GM06990 (cell line): ENCODE measurements at regions not wholly inside any gene's neighbourhood (a gene's known extent, or its start where the extent isn't known, plus 50 kb on each side); places are given as distances from the start of the nearest gene placed in this dataset.

Experiments used
- DNase-seq: peaks from one replicate; pipeline ENCODE4 v3.0.0-alpha.2; 2011; ENCODE audit not compliant: insufficient read length; ENCODE audit errors: extremely low read depth
- H3K27me3 ChIP-seq: replicated peaks from 2 replicates; pipeline ENCODE4 v1.6.0; 2011; ENCODE audit warnings: low read length; ENCODE audit not compliant: control insufficient read depth, insufficient read depth
- H3K36me3 ChIP-seq: 2 replicates; pipeline ENCODE4 v1.5.1; 2011; ENCODE audit warnings: low read length; ENCODE audit not compliant: control insufficient read depth, insufficient read depth
- H3K4me3 ChIP-seq: replicated peaks from 2 replicates; pipeline ENCODE4 v1.5.1; 2011; ENCODE audit warnings: low read depth, mild to moderate bottlenecking, control low read depth, low read length
- TF ChIP-seq, protein P1 (sequence below): IDR thresholded peaks from 2 replicates; pipeline ENCODE4 v1.5.1; 2011; ENCODE audit warnings: low read length, control low read depth, mild to moderate bottlenecking, inconsistent platforms; ENCODE audit not compliant: insufficient read depth, poor library complexity, severe bottlenecking

DNA sequence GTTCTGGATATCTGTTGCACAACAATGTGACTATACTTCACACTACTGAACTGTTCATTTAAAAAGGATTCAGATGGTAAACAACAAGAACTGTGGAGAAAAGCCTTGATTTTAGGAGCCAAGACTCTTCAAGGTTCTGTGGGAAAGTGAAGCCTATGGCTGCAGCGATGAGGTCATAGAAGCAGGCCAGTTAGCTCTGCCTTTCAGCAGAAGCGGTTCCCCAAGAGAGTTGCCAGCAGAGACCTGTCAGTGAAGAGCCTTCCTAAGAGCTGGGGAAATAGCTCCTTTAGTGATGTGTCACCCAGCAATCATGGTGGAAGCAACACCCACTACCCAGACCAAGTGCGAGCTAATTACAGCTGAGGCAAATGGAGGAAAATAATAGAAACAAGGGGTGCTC lies 346.5 kb upstream of the ETAA1 start:
- H3K4me3 ChIP-seq = no peak overlapping the region
- TF ChIP-seq, protein P1, sequence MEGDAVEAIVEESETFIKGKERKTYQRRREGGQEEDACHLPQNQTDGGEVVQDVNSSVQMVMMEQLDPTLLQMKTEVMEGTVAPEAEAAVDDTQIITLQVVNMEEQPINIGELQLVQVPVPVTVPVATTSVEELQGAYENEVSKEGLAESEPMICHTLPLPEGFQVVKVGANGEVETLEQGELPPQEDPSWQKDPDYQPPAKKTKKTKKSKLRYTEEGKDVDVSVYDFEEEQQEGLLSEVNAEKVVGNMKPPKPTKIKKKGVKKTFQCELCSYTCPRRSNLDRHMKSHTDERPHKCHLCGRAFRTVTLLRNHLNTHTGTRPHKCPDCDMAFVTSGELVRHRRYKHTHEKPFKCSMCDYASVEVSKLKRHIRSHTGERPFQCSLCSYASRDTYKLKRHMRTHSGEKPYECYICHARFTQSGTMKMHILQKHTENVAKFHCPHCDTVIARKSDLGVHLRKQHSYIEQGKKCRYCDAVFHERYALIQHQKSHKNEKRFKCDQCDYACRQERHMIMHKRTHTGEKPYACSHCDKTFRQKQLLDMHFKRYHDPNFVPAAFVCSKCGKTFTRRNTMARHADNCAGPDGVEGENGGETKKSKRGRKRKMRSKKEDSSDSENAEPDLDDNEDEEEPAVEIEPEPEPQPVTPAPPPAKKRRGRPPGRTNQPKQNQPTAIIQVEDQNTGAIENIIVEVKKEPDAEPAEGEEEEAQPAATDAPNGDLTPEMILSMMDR = no peak
- no peaks in the 10 kb centered on the region for H3K27me3 ChIP-seq
- DNase-seq = no peak
- no peaks in the 10 kb centered on the region for H3K36me3 ChIP-seq

DNA sequence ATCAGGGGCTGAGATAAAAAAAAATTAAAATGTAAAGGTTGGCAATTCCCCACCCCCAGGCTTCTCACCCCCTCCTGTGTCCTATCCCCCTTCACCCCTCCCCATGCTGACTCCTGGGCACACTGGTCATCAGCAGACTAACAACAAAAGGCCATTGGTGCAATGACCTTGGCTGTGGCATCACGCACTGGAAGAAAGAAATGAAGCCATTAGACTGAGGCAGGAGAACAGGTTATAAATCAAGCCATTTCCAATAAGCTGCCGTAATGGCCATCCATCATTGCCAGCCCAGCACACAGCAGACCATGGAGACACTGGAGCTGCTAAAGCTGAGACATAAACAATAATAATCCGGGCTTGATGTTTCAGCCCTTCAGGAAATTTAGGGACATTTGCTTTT lies 342.4 kb upstream of the ETAA1 start:
- no peaks in the 10 kb centered on the region for H3K27me3 ChIP-seq
- H3K36me3 ChIP-seq = no peaks in the 10 kb centered on the region
- DNase-seq = no peak
- H3K4me3 ChIP-seq = no peak overlapping the region
- TF ChIP-seq, protein P1 = no peak

DNA sequence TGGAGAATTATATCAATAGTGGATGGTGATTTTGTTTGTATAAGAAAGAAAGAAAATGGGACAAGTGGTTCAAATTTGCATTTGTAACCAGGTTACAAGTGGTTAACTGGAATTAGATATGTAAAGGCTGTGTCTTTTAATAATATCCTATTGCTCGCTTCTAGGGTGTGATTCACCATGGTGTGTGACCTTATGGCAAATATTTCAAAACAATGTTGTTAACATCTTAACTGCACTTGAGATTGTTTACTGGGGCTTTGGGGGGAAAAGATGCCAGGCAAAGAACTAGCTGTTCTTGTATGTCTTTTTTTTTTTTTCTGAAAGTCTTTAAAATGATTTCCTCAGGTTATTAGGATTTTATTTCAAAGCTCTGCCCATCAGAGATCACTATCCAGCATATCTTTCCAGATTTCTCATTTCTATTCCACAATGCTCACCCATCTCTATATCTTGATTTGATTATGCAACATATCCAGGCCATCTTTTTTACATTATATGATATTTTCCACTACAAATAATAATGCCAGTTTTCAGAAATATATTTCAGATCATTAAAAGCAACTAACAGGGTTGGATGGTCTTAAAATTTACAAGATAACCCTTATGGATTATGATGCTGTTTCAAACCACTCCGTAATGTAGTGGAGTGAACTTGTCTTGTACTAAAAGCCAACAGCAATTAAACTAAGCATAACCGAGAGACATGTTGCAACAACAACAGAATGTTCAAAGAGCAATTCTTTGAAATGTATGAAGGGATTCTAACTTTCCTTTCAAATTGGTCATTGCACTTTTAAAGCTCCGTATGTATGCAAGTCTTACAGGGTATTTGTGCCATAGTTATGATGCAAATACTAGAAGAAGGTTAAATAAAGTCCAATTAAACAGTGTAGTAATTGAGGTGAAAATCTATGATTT lies 341.5 kb upstream of the ETAA1 start:
- H3K36me3 ChIP-seq = no peaks in the 10 kb centered on the region
- no peak for DNase-seq
- no peaks in the 10 kb centered on the region for H3K27me3 ChIP-seq
- TF ChIP-seq, protein P1 = no peak
- H3K4me3 ChIP-seq = no peak overlapping the region

DNA sequence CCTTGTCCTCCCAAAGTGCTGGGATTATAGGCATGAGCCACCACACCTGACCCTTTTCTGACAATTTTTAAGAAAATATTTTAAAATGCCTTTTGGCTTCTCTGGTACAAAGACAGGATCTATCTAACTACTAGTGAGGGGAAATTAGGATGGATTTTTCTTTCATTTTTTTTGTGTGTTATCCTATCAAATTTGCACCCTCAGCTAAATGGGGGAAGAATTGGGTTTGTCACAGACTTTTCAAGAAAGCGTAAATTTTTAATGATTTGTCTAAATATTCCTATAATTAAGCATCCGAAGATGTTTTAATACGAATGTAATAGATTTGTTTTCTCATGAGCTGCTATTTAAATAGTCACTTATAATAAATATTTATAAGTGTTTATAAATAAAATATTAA lies 340.0 kb upstream of the ETAA1 start:
- TF ChIP-seq, protein P1 = no peak
- Histone ChIP-seq H3K27me3 (no peaks in the 10 kb centered on the region), H3K4me3 (no peak overlapping the region), H3K36me3 (no peaks in the 10 kb centered on the region)
- no peak for DNase-seq

DNA sequence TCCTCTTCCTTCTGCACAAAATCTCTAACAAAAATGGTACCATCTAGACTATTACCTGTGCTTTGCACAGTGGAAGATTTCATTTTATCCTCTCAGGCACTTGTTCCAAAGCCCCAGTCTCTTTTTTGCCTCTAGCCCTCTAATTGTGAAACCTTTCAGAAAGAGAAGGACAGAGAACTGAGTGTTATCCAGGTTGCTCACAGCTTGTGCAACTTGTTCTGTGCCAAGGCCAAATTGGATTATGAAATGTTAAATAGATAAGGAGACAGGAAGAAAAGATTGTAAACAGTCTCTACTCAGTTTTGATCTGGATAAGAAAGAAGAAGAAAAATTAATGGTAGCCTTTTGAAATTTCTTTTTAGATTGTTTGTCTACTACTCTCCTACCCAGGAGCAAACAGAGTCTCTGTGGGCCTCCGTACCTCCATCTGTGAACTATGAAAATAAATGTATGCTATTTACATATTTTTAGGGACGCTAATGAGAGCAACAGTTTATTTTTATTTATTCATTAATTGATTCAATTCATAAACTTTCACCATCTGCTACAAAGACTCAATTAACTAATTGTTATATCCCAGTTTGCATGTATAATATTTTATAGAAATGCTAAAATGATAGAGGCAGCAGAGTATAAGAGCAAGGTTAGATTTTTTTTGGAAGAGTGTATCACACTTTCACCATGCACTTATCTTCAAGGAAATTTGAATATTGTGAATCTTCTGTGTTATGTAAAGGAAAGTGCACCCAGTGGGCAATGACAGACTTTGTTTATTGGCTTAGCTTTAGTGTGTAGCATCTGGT lies 339.0 kb upstream of the ETAA1 start:
- H3K36me3 ChIP-seq = no peaks in the 10 kb centered on the region
- H3K4me3 ChIP-seq = no peak overlapping the region
- TF ChIP-seq, protein P1 = no peak
- DNase-seq = no peak
- no peaks in the 10 kb centered on the region for H3K27me3 ChIP-seq
